ENCODE measurements at regions not wholly inside any gene's neighbourhood (a gene's known extent, or its start where the extent isn't known, plus 50 kb on each side); places are given as distances from the start of the nearest gene placed in this dataset.

GRCh38 chr15:47415539-47415971 lies 301.8 kb upstream of the SEMA6D start:
- Histone ChIP-seq H3K4me2 (ENCODE audit: low read length) (no peak overlapping the region), H2AFZ (ENCODE audit: low read depth, low read length, poor library complexity, severe bottlenecking) (no peak overlapping the region), H3K9me2 (ENCODE audit: insufficient read depth) (no peaks in the 10 kb centered on the region), H4K20me1 (ENCODE audit: insufficient read depth) (no peaks in the 10 kb centered on the region; the same call in 1 of the 2 replicates), H3K4me1 (ENCODE audit: control insufficient read depth in 1 of 2, insufficient read depth in 2 of 2, low read length in 2 of 2) (no peaks in the 10 kb centered on the region), H3K27ac (ENCODE audit: low read depth, low read length) (no peak overlapping the region), H3K36me3 (ENCODE audit: control insufficient read depth in 1 of 2, insufficient read depth in 2 of 2, low read length in 2 of 2) (no peaks in the 10 kb centered on the region), H3K9ac (ENCODE audit: low read length) (no peak overlapping the region), H3K27me3 (ENCODE audit: insufficient read depth, low read length) (no peaks in the 10 kb centered on the region), H3K79me2 (ENCODE audit: insufficient read depth, low read length) (no peaks in the 10 kb centered on the region), H3K4me3 (replicated peaks in 1 of 2; ENCODE audit: low read depth in 1 of 2, low read length in 2 of 2) (no peak overlapping the region), H3K9me3 (ENCODE audit: control insufficient read depth in 1 of 2, insufficient read depth in 1 of 2, low read depth in 1 of 2, low read length in 2 of 2) (peaks cover 3 to 34% of the 10 kb centered on the region in 2 experiments; a peak in 2 of 4 replicates)
- intact Hi-C loops (cut with micrococcal nuclease), result no loop called here
- TF ChIP-seq ELF1 (IDR thresholded peaks at IDR 0.05; ENCODE audit: borderline replicate concordance, low read depth), result no peak
- TF ChIP-seq CEBPB (IDR thresholded peaks at IDR 0.05; ENCODE audit: low read depth), result no peak
- TF ChIP-seq ATF3 (IDR thresholded peaks at IDR 0.05), result no peak
- no peak for TF ChIP-seq TCF7L2 (IDR thresholded peaks at IDR 0.05; ENCODE audit: borderline replicate concordance, extremely low read depth, insufficient read depth, insufficient read length)
- TF ChIP-seq POLR2AphosphoS5 (IDR thresholded peaks at IDR 0.05; ENCODE audit: low read depth, low read length), result no peak
- no peak for TF ChIP-seq RAD21 (IDR thresholded peaks at IDR 0.05; ENCODE audit: low read depth)
- TF ChIP-seq YY1 (IDR thresholded peaks at IDR 0.05; ENCODE audit: extremely low read depth, insufficient replicate concordance, low read depth, low read length), result no peak
- CTCF ChIA-PET, result no interaction called here
- ATAC-seq (no peak), DNase-seq (ENCODE audit: low read depth, low spot score) (no peak)
- no TSS peak for BruUV-seq (replicated peaks)
- POLR2A ChIA-PET, result no interaction called here
- RAD21 ChIA-PET (ENCODE audit: low non-redundant PET in 1 of 2, low total read pairs in 2 of 2, uncharacterized antibody in 2 of 2, unreplicated experiment in 2 of 2), result no interaction called here

GRCh38 chr15:47422881-47423665 lies 294.2 kb upstream of the SEMA6D start:
- no peak overlapping the region for H3K4me3 ChIP-seq (replicated peaks in 1 of 2; ENCODE audit: low read depth in 1 of 2, low read length in 2 of 2)
- no peak for DNase-seq (ENCODE audit: low read depth, low spot score)
- H3K4me2 ChIP-seq (ENCODE audit: low read length), result no peak overlapping the region
- ATAC-seq, result no peak
- BruUV-seq (replicated peaks), result no TSS peak
- no peaks in the 10 kb centered on the region for H3K9me2 ChIP-seq (ENCODE audit: insufficient read depth)
- peaks cover 9 to 37% of the 10 kb centered on the region in 2 experiments; a peak in 2 of 4 replicates for H3K9me3 ChIP-seq (ENCODE audit: control insufficient read depth in 1 of 2, insufficient read depth in 1 of 2, low read depth in 1 of 2, low read length in 2 of 2)
- no peaks in the 10 kb centered on the region for H3K79me2 ChIP-seq (ENCODE audit: insufficient read depth, low read length)
- H3K27ac ChIP-seq (ENCODE audit: low read depth, low read length), result no peak overlapping the region
- POLR2A ChIA-PET, result no interaction called here
- no peak overlapping the region for H2AFZ ChIP-seq (ENCODE audit: low read depth, low read length, poor library complexity, severe bottlenecking)
- H3K36me3 ChIP-seq (ENCODE audit: control insufficient read depth in 1 of 2, insufficient read depth in 2 of 2, low read length in 2 of 2), result no peaks in the 10 kb centered on the region
- no peaks in the 10 kb centered on the region for H4K20me1 ChIP-seq (ENCODE audit: insufficient read depth)
- H3K27me3 ChIP-seq (ENCODE audit: insufficient read depth, low read length), result no peaks in the 10 kb centered on the region
- no peak overlapping the region for H3K9ac ChIP-seq (ENCODE audit: low read length)
- no peaks in the 10 kb centered on the region for H3K4me1 ChIP-seq (ENCODE audit: control insufficient read depth in 1 of 2, insufficient read depth in 2 of 2, low read length in 2 of 2)
- RAD21 ChIA-PET (ENCODE audit: low non-redundant PET in 1 of 2, low total read pairs in 2 of 2, uncharacterized antibody in 2 of 2, unreplicated experiment in 2 of 2), result no interaction called here
- intact Hi-C loops (cut with micrococcal nuclease), result no loop called here
- CTCF ChIA-PET, result no interaction called here
- TF ChIP-seq SRF (IDR thresholded peaks at IDR 0.05; ENCODE audit: low read depth) (no peak), YY1 (IDR thresholded peaks at IDR 0.05; ENCODE audit: extremely low read depth, insufficient replicate concordance, low read depth, low read length) (no peak), JUND (IDR thresholded peaks at IDR 0.05) (no peak), SP1 (IDR thresholded peaks at IDR 0.05; ENCODE audit: low read depth) (no peak), CBX3 (IDR thresholded peaks at IDR 0.05; ENCODE audit: low read depth) (no peak), ZBTB33 (IDR thresholded peaks at IDR 0.05; ENCODE audit: extremely low read depth, insufficient replicate concordance, low read length) (no peak), EZH2 (IDR thresholded peaks at IDR 0.05) (no peak), ZFX (IDR thresholded peaks at IDR 0.05) (no peak)
- TF ChIP-seq, protein P1, sequence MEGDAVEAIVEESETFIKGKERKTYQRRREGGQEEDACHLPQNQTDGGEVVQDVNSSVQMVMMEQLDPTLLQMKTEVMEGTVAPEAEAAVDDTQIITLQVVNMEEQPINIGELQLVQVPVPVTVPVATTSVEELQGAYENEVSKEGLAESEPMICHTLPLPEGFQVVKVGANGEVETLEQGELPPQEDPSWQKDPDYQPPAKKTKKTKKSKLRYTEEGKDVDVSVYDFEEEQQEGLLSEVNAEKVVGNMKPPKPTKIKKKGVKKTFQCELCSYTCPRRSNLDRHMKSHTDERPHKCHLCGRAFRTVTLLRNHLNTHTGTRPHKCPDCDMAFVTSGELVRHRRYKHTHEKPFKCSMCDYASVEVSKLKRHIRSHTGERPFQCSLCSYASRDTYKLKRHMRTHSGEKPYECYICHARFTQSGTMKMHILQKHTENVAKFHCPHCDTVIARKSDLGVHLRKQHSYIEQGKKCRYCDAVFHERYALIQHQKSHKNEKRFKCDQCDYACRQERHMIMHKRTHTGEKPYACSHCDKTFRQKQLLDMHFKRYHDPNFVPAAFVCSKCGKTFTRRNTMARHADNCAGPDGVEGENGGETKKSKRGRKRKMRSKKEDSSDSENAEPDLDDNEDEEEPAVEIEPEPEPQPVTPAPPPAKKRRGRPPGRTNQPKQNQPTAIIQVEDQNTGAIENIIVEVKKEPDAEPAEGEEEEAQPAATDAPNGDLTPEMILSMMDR (IDR thresholded peaks at IDR 0.05 in 2 of 3, conservative IDR thresholded peaks at IDR 0.05 in 1 of 3; ENCODE audit: borderline replicate concordance in 1 of 3, insufficient read depth in 1 of 3, low read depth in 2 of 3, low read length in 2 of 3), result no peak

Data from HCT116 (cell line).